ENCODE measurements at regions not wholly inside any gene's neighbourhood (a gene's known extent, or its start where the extent isn't known, plus 50 kb on each side); places are given as distances from the start of the nearest gene placed in this dataset.
"Not testable (repeated sequence)": the region's sequence is repeated elsewhere in the genome, so short reads cannot be mapped to it uniquely, and the experiment has no call there.

- not testable (repeated sequence) for DNase-seq (ENCODE audit: low read depth)
These were observed 111.4 kb downstream of the CCDC74A start for GRCh38 chr2:131639001-131639620.

GRCh38 chr2:131641414-131642206 is 113.9 kb downstream of the CCDC74A start:
- DNase-seq (ENCODE audit: low read depth) = peak; percentile 42

GRCh38 chr2:131643180-131643579 is 115.5 kb downstream of the CCDC74A start:
- not testable (repeated sequence) for DNase-seq (ENCODE audit: low read depth)

GRCh38 chr2:131645177-131645765 is 117.6 kb downstream of the CCDC74A start:
- DNase-seq (ENCODE audit: low read depth) = no peak

GRCh38 chr2:131646220-131646619 is 118.5 kb downstream of the CCDC74A start:
- not testable (repeated sequence) for DNase-seq (ENCODE audit: low read depth)

- DNase-seq (ENCODE audit: low read depth) = no peak
These were observed 119.1 kb downstream of the CCDC74A start for GRCh38 chr2:131646669-131647297.

- not testable (repeated sequence) for DNase-seq (ENCODE audit: low read depth)
These were observed 120.9 kb downstream of the CCDC74A start for GRCh38 chr2:131648565-131648964.

- DNase-seq (ENCODE audit: low read depth) = not testable (repeated sequence)
These were observed 124.6 kb downstream of the CCDC74A start for GRCh38 chr2:131652246-131652645.

GRCh38 chr2:131654107-131654506 is 126.4 kb downstream of the CCDC74A start:
- not testable (repeated sequence) for DNase-seq (ENCODE audit: low read depth)

- DNase-seq (ENCODE audit: low read depth) = no peak
These were observed 129.3 kb downstream of the CCDC74A start for GRCh38 chr2:131656816-131657633.

GRCh38 chr2:131657895-131658768 is 130.4 kb downstream of the CCDC74A start:
- no peak for DNase-seq (ENCODE audit: low read depth)

GRCh38 chr2:131658769-131659131 is 131.1 kb downstream of the CCDC74A start:
- DNase-seq (ENCODE audit: low read depth) = no peak

GRCh38 chr2:131659168-131659572 is 131.5 kb downstream of the CCDC74A start:
- peak; percentile 58 for DNase-seq (ENCODE audit: low read depth)

- DNase-seq (ENCODE audit: low read depth) = not testable (repeated sequence)
These were observed 133.6 kb downstream of the CCDC74A start for GRCh38 chr2:131661101-131661782.

GRCh38 chr2:131661884-131662535 is 134.3 kb downstream of the CCDC74A start:
- DNase-seq (ENCODE audit: low read depth) = not testable (repeated sequence)

GRCh38 chr2:131663501-131663900 is 135.8 kb downstream of the CCDC74A start:
- DNase-seq (ENCODE audit: low read depth) = not testable (repeated sequence)

GRCh38 chr2:131665716-131666115 is 138.0 kb downstream of the CCDC74A start:
- not testable (repeated sequence) for DNase-seq (ENCODE audit: low read depth)

GRCh38 chr2:131668794-131669540 is 141.3 kb downstream of the CCDC74A start:
- DNase-seq (ENCODE audit: low read depth) = peak; percentile 95

Data from myocyte (in vitro differentiated cells).